ENCODE measurements at regions not wholly inside any gene's neighbourhood (a gene's known extent, or its start where the extent isn't known, plus 50 kb on each side); places are given as distances from the start of the nearest gene placed in this dataset.

- no peaks in the 10 kb centered on the region for H3K36me3 ChIP-seq
- no peaks in the 10 kb centered on the region for H3K27me3 ChIP-seq
- H3K27ac ChIP-seq = no peak overlapping the region
- peaks cover 0 to 12% (median 1%) of the 10 kb centered on the region in 4 donors for H3K4me1 ChIP-seq
- H3K4me3 ChIP-seq = no peak overlapping the region
- DNase-seq = no peak
- H3K9me3 ChIP-seq = no peaks in the 10 kb centered on the region
- intact Hi-C loops (cut with DNase I; ENCODE audit: low total_unique reads) = no loop called here
- TF ChIP-seq, protein P1, sequence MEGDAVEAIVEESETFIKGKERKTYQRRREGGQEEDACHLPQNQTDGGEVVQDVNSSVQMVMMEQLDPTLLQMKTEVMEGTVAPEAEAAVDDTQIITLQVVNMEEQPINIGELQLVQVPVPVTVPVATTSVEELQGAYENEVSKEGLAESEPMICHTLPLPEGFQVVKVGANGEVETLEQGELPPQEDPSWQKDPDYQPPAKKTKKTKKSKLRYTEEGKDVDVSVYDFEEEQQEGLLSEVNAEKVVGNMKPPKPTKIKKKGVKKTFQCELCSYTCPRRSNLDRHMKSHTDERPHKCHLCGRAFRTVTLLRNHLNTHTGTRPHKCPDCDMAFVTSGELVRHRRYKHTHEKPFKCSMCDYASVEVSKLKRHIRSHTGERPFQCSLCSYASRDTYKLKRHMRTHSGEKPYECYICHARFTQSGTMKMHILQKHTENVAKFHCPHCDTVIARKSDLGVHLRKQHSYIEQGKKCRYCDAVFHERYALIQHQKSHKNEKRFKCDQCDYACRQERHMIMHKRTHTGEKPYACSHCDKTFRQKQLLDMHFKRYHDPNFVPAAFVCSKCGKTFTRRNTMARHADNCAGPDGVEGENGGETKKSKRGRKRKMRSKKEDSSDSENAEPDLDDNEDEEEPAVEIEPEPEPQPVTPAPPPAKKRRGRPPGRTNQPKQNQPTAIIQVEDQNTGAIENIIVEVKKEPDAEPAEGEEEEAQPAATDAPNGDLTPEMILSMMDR (IDR thresholded peaks at IDR 0.05) = no peak
These were observed 435.1 kb downstream of the MTX2 start for GRCh38 chr2:176704282-176704858.

DNA sequence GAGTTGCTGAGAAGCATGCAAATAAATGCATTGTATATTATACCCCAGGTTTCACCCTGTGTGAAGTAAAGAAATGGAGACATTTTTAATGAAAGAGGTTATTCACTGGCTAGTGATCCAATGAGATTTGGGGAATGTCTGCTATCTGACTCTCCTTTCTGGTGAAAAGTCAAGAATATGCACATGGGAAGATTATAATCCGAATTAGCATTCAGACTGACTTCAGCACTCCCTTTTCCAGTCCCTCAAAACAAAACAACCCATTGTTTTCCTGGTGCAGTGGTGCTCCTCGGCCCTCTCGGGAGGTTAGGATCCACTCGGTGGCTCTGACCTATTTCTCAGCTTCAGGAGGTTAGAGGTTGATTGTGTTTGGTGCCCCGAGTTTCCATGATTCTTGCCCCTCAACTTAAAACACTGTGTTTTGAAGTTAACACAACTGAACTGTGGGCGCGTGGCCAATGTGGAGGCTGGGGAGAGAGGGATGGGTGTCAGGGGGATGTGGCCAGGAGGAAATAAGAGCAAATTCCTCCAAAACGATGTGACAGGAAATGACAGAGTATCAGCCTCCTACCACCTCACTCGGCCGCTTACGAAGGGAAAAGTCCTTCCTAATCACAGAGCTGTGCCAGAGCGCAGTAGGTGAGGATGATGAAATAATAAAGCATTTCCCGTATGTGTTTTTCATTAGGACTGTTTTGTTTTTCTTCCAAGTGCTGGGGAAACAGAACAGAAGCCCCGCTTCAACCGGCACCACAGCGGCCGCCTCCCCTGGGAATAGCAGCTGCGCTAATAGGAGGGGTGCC lies 440.1 kb downstream of the MTX2 start:
- Histone ChIP-seq H3K27ac (no peak overlapping the region), H3K27me3 (no peaks in the 10 kb centered on the region), H3K9me3 (no peaks in the 10 kb centered on the region), H3K4me1 (peaks cover 0 to 10% (median 2%) of the 10 kb centered on the region in 4 donors), H3K36me3 (no peaks in the 10 kb centered on the region), H3K4me3 (no peak overlapping the region)
- TF ChIP-seq, protein P1 (IDR thresholded peaks at IDR 0.05) = no peak
- intact Hi-C loops (cut with DNase I; ENCODE audit: low total_unique reads) = no loop called here
- DNase-seq = no peak

GRCh38 chr2:176709991-176710390 lies 440.7 kb downstream of the MTX2 start:
- intact Hi-C loops (cut with DNase I; ENCODE audit: low total_unique reads) = no loop called here
- no peaks in the 10 kb centered on the region for H3K9me3 ChIP-seq
- H3K4me1 ChIP-seq = peaks cover 0 to 7% (median 2%) of the 10 kb centered on the region in 4 donors
- H3K36me3 ChIP-seq = no peaks in the 10 kb centered on the region
- peak overlapping the region in 1 of 2 donors; percentile 3 for H3K27ac ChIP-seq
- H3K27me3 ChIP-seq = no peaks in the 10 kb centered on the region
- H3K4me3 ChIP-seq = no peak overlapping the region
- no peak for DNase-seq
- TF ChIP-seq, protein P1 (IDR thresholded peaks at IDR 0.05) = no peak

DNA sequence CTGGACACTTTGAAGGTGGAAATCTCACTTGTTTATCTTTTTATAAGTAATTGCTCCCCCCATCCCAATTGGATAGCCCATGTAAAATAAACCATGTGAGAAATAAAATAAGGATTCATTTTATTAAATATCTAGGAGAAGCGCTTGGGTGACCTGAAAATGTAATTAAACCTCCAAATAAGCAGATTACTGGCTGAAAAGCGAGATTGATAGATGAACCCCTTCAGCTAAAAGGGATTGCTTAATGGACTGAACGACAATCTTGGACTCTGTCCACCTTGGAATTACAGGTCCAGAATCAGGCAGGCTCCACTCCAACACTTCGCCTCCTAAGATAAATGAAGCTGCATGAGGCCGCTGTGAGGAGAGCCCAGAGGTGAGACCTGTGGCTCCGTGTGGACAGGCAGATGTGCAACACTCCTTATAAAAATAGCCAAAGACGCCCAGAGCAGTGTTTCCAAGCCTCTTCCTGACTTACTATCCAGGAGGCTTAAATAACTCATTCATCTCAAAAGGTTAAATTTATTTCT lies 441.5 kb downstream of the MTX2 start:
- no peaks in the 10 kb centered on the region for H3K36me3 ChIP-seq
- intact Hi-C loops (cut with DNase I; ENCODE audit: low total_unique reads) = no loop called here
- DNase-seq = no peak
- peaks cover 0 to 7% (median 2%) of the 10 kb centered on the region in 4 donors for H3K4me1 ChIP-seq
- TF ChIP-seq, protein P1 (IDR thresholded peaks at IDR 0.05) = no peak
- H3K9me3 ChIP-seq = no peaks in the 10 kb centered on the region
- no peak overlapping the region for H3K27ac ChIP-seq
- no peak overlapping the region for H3K4me3 ChIP-seq
- H3K27me3 ChIP-seq = no peaks in the 10 kb centered on the region

DNA sequence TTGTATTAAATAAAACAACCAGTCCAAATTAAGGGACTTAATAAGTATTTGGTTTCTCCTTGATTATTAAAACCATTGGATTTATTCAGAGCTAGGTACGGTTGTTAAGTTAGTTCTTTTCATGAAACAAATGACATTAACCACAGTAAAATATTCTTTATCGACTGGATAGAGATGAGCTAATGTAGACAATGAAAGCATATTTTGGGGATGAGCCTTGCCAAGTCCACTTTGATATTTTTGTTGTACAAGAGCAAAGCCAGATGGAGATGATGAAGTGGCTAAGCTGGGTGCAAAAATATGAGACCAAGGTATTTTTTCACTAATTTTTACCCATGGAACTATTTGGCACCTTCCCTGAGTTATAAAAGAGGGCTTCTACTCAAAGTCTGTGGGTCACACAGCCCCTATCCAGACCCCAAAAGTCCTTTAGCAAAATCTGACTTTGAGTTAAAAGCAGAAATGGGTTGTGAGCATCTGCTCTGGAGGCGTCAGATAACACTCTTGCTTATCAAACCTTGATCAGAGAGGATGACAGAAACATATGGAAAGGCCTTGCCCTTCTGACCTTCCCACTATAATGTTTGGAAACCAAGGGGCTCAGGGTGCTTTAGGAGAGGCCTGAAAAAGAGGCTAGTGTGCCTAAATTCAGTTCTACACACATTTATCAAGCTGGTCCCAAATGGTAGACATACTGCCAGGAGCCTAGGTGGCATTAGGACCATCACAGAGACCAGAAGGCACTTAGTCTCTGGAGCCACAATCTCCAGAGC lies 456.8 kb downstream of the MTX2 start:
- no peak for DNase-seq
- peaks cover 0 to 30% (median 19%) of the 10 kb centered on the region in 4 donors for H3K4me1 ChIP-seq
- TF ChIP-seq, protein P1 (IDR thresholded peaks at IDR 0.05) = no peak
- no peak overlapping the region for H3K27ac ChIP-seq
- no peaks in the 10 kb centered on the region for H3K27me3 ChIP-seq
- no peaks in the 10 kb centered on the region for H3K9me3 ChIP-seq
- intact Hi-C loops (cut with DNase I; ENCODE audit: low total_unique reads) = no loop called here
- no peaks in the 10 kb centered on the region for H3K36me3 ChIP-seq
- no peak overlapping the region for H3K4me3 ChIP-seq

All from tibial artery (tissue), 4 donors.